ENCODE measurements at regions not wholly inside any gene's neighbourhood (a gene's known extent, or its start where the extent isn't known, plus 50 kb on each side); places are given as distances from the start of the nearest gene placed in this dataset.
"Not testable (repeated sequence)": the region's sequence is repeated elsewhere in the genome, so short reads cannot be mapped to it uniquely, and the experiment has no call there.

- DNase-seq (ENCODE audit: low spot score) = no peak
Observed at GRCh38 chr12:75705749-75706711, 194.6 kb upstream of the KRR1 start.

GRCh38 chr12:75704664-75705063 is 193.3 kb upstream of the KRR1 start:
- DNase-seq (ENCODE audit: low spot score) = no peak

GRCh38 chr12:75704208-75704607 is 192.8 kb upstream of the KRR1 start:
- no peak for DNase-seq (ENCODE audit: low spot score)

GRCh38 chr12:75703131-75703530 is 191.7 kb upstream of the KRR1 start:
- DNase-seq (ENCODE audit: low spot score) = no peak

GRCh38 chr12:75702477-75703093 is 191.2 kb upstream of the KRR1 start:
- no peak for DNase-seq (ENCODE audit: low spot score)

GRCh38 chr12:75701859-75702258 is 190.4 kb upstream of the KRR1 start:
- DNase-seq (ENCODE audit: low spot score) = no peak

- no peak for DNase-seq (ENCODE audit: low spot score)
Observed at GRCh38 chr12:75699728-75700496, 188.5 kb upstream of the KRR1 start.

- DNase-seq (ENCODE audit: low spot score) = no peak
Observed at GRCh38 chr12:75699251-75699650, 187.8 kb upstream of the KRR1 start.

- DNase-seq (ENCODE audit: low spot score) = no peak
Observed at GRCh38 chr12:75698052-75698451, 186.6 kb upstream of the KRR1 start.

GRCh38 chr12:75695926-75696325 is 184.5 kb upstream of the KRR1 start:
- DNase-seq (ENCODE audit: low spot score) = no peak

- no peak for DNase-seq (ENCODE audit: low spot score)
Observed at GRCh38 chr12:75694534-75695268, 183.3 kb upstream of the KRR1 start.

- DNase-seq (ENCODE audit: low spot score) = no peak
Observed at GRCh38 chr12:75692876-75693275, 181.5 kb upstream of the KRR1 start.

- no peak for DNase-seq (ENCODE audit: low spot score)
Observed at GRCh38 chr12:75690296-75690955, 179.0 kb upstream of the KRR1 start.

GRCh38 chr12:75686233-75686632 is 174.8 kb upstream of the KRR1 start:
- not testable (repeated sequence) for DNase-seq (ENCODE audit: low spot score)

- DNase-seq (ENCODE audit: low spot score) = no peak
Observed at GRCh38 chr12:75685617-75686225, 174.3 kb upstream of the KRR1 start.

- DNase-seq (ENCODE audit: low spot score) = no peak
Observed at GRCh38 chr12:75684678-75685616, 173.5 kb upstream of the KRR1 start.

GRCh38 chr12:75683995-75684586 is 172.7 kb upstream of the KRR1 start:
- DNase-seq (ENCODE audit: low spot score) = not testable (repeated sequence)

- no peak for DNase-seq (ENCODE audit: low spot score)
Observed at GRCh38 chr12:75683220-75683619, 171.8 kb upstream of the KRR1 start.

GRCh38 chr12:75677522-75677921 is 166.1 kb upstream of the KRR1 start:
- DNase-seq (ENCODE audit: low spot score) = no peak
